Transverse colon (tissue), 4 donors: ENCODE measurements at regions not wholly inside any gene's neighbourhood (a gene's known extent, or its start where the extent isn't known, plus 50 kb on each side); places are given as distances from the start of the nearest gene placed in this dataset.
"Not testable (repeated sequence)": the region's sequence is repeated elsewhere in the genome, so short reads cannot be mapped to it uniquely, and the experiment has no call there.

Experiments used
- DNase-seq: peaks from one replicate; pipeline ENCODE4 v3.0.0-alpha.2; 2019
- H3K27ac ChIP-seq, 4 donors: fragments of 200-600 bp; sonication (generic); 2 replicates each; pipeline ENCODE4 v1.5.1; 2016 to 2018; ENCODE audit warnings: inconsistent platforms in 4 of 4
- H3K27me3 ChIP-seq: fragments of 200-600 bp; sonication (generic); 2 replicates; pipeline ENCODE4 v1.5.1; 2017; ENCODE audit warnings: inconsistent platforms
- H3K36me3 ChIP-seq, 4 donors: fragments of 200-600 bp; sonication (generic); 2 replicates each; pipeline ENCODE4 v1.5.1; 2017 to 2019; ENCODE audit warnings: inconsistent platforms in 4 of 4
- H3K4me1 ChIP-seq, 4 donors: fragments of 200-600 bp; sonication (generic); 2 replicates each; pipeline ENCODE4 v1.5.1; 2017 to 2020; ENCODE audit warnings: inconsistent platforms in 4 of 4
- H3K4me3 ChIP-seq, 4 donors: fragments of 200-600 bp; sonication (generic); 1 replicate in 1 of 4; 2 replicates in 3 of 4; pipeline versions ENCODE4 v1.5.1 to v1.6.1; 2017 to 2019; ENCODE audit warnings: inconsistent platforms in 4 of 4
- H3K9me3 ChIP-seq, 2 donors: fragments of 200-600 bp; sonication (generic); 2 replicates each; pipeline ENCODE4 v1.5.1; 2017 to 2019; ENCODE audit warnings: inconsistent platforms in 2 of 2
- EP300 ChIP-seq: sonication (generic); formaldehyde crosslinking; IDR thresholded peaks from one replicate; pipeline ENCODE4 v1.6.1; 2017; ENCODE audit warnings: antibody characterized with exemption, low read depth
- POLR2A ChIP-seq: fragments of 450-650 bp; IDR thresholded peaks from one replicate; pipeline ENCODE4 v1.6.1; 2016; ENCODE audit warnings: antibody characterized with exemption, mild to moderate bottlenecking, moderate library complexity
- POLR2AphosphoS5 ChIP-seq, 3 donors: sonication (generic); formaldehyde crosslinking; IDR thresholded peaks; one replicate each; pipeline ENCODE4 v1.6.1; 2016; ENCODE audit warnings: antibody characterized with exemption in 3 of 3
- WGBS, 2 donors: methylation state at CpG; one replicate each; pipeline ENCODE4 v1.1.5; 2018; ENCODE audit warnings: low coverage in 1 of 2; 5-methylcytosine and 5-hydroxymethylcytosine counted together
- in situ Hi-C, 4 donors: fragments of 200-750 bp; cut with MboI; loops; one replicate each; pipeline versions ENCODE4 v1.15.0 to v1.15.1; 2017; ENCODE audit warnings: low sequenced_read_pairs in 3 of 4, low pct_ligation_motif_present in 1 of 4, low pct_unique_long_range_greater_than_20kb in 1 of 4
- intact Hi-C: fragments of 100-400 bp; cut with DNase I; formaldehyde crosslinking; loops from one replicate; pipeline ENCODE4 v1.15.1; 2023; ENCODE audit warnings: low total_unique reads
- TF ChIP-seq, protein P1 (sequence below), 5 experiments: fragments of 200-600 bp in 3 of 5; fragments of 450-650 bp in 2 of 5; sonication (generic) in 3 of 5; IDR thresholded peaks; 1 replicate in 2 of 5; 2 replicates in 3 of 5; pipeline ENCODE4 v1.5.1; 2016 to 2017; ENCODE audit warnings: antibody characterized with exemption in 5 of 5, inconsistent platforms in 3 of 5, mild to moderate bottlenecking in 2 of 5, moderate library complexity in 1 of 5

DNA sequence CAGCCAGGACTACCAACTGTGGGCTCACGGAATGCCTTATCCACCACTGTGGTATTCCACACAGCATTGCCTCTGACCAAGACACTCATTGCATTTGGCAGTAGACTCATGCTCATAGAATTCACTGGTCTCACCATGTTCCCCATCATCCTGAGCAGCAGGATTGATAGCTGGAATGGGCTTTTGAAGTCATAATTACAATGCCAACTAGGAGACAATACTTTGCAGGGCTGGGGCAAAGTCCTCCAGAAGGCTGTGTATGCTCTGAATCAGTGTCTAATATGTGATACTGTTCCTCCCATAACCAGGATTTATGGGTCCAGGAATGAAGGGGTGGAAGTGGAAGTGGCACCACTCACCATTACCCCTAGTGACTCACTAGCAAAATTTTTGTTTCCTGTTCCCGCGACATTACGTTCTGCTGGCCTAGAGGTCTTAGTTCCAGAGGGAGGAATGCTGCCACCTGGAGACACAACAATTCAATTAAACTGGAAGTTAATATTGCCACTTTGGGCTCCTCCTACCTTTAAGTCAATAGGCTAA is 58.6 kb upstream of the CCDC80 start:
- intact Hi-C loops = no loop called here
- in situ Hi-C loops = no loop called here
- Histone ChIP-seq H3K4me1 (no peaks in the 10 kb centered on the region), H3K27ac (no peak overlapping the region), H3K27me3 (no peaks in the 10 kb centered on the region), H3K4me3 (no peak overlapping the region), H3K9me3 (no peaks in the 10 kb centered on the region), H3K36me3 (no peaks in the 10 kb centered on the region)
- TF ChIP-seq POLR2AphosphoS5 (IDR thresholded peaks at IDR 0.05) = no peak
- no peak for TF ChIP-seq POLR2A
- TF ChIP-seq EP300 = no peak
- TF ChIP-seq, protein P1, sequence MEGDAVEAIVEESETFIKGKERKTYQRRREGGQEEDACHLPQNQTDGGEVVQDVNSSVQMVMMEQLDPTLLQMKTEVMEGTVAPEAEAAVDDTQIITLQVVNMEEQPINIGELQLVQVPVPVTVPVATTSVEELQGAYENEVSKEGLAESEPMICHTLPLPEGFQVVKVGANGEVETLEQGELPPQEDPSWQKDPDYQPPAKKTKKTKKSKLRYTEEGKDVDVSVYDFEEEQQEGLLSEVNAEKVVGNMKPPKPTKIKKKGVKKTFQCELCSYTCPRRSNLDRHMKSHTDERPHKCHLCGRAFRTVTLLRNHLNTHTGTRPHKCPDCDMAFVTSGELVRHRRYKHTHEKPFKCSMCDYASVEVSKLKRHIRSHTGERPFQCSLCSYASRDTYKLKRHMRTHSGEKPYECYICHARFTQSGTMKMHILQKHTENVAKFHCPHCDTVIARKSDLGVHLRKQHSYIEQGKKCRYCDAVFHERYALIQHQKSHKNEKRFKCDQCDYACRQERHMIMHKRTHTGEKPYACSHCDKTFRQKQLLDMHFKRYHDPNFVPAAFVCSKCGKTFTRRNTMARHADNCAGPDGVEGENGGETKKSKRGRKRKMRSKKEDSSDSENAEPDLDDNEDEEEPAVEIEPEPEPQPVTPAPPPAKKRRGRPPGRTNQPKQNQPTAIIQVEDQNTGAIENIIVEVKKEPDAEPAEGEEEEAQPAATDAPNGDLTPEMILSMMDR (IDR thresholded peaks at IDR 0.05) = no peak
- 71% methylated on average over 4 of the region's 4 CpGs; no CpG with 5 or more reads in 1 of the 2 donors for WGBS, 2 donors
- no peak for DNase-seq

DNA sequence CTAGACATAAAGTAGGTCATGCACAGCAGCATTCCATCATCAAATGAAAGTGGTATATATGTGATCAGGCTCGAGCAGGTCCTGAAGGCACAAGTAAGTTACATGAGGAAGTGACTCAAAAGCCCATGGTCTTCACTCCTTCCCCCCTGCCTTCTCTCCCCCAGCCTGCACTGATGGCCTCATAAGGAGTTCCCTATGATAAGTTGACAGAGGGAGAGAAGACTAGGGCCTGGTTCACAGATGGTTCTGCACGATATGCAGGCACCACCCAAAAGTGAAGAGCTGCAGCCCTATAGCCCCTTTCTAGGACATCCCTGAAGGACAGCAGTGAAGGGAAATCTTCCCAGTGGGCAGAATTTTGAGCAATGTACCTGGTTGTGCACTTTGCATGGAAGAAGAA is 57.5 kb upstream of the CCDC80 start:
- DNase-seq, H3K27ac ChIP-seq, intact Hi-C loops, H3K9me3 ChIP-seq, H3K4me1 ChIP-seq, in situ Hi-C loops, H3K4me3 ChIP-seq, H3K36me3 ChIP-seq, H3K27me3 ChIP-seq: not testable (repeated sequence)
- WGBS, 2 donors = 86% methylated on average over 2 of the region's 2 CpGs; no CpG with 5 or more reads in 1 of the 2 donors

DNA sequence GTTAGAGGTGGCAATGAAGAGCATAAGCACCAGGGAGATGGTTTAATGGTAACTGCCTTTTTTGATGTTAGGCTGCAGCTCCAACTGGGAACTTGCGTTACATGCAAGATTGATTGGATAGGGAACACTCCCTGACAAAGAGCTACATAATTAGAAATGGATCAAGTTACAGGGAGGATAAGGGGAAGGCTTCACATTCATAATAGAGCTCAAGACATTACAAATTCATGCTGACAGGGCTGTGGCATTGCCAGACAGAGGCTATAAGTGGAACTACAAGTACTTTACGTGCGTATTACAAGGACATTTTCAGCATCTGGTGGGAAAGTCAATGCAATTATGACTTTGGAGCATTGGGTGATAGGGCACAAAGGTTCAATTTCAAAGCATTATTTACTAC is 55.3 kb upstream of the CCDC80 start:
- in situ Hi-C loops, H3K27ac ChIP-seq, DNase-seq, H3K36me3 ChIP-seq, H3K4me3 ChIP-seq, H3K27me3 ChIP-seq, H3K9me3 ChIP-seq, H3K4me1 ChIP-seq, intact Hi-C loops: not testable (repeated sequence)
- 89% methylated on average over 3 of the region's 3 CpGs; no CpG with 5 or more reads in 1 of the 2 donors for WGBS, 2 donors

DNA sequence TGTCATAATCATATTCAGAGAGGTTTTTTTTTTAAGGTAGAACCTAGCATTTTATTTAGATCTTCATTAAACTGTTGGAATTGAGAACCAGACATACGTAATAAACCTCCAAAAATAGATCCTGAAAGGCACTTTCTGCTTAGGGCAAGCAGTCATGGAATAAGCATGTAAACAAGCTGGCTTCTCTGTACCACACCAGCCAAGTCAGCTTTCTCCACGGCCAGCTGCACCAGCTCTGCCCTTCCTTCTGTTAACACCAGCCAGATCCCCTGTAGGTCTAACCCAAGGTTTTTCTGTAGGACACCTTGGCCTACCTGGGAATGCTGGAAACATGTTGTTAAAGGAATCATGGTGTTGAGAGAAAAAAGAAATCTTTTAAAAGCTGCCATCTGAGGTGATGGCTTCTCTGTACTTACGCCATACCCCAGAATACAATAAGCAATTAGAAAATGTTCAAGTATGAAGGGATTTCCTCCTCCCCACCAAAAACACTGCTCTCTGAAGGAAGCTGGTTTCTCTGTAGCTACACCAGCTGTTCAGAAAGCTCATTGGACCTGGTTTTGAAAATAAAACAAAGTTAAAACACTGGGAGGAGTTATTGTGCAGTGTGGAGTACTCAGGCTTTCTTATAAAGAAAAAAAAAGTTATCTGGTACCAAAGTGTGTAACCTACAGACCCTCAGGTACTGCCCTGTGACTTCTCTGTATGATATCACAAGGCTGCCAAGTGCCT is 54.6 kb upstream of the CCDC80 start:
- intact Hi-C loops, H3K27ac ChIP-seq, DNase-seq, H3K4me3 ChIP-seq, H3K4me1 ChIP-seq, H3K36me3 ChIP-seq, H3K9me3 ChIP-seq, H3K27me3 ChIP-seq, in situ Hi-C loops: not testable (repeated sequence)
- 73 to 80% methylated on average over 1 to 3 of the region's 3 CpGs for WGBS, 2 donors

DNA sequence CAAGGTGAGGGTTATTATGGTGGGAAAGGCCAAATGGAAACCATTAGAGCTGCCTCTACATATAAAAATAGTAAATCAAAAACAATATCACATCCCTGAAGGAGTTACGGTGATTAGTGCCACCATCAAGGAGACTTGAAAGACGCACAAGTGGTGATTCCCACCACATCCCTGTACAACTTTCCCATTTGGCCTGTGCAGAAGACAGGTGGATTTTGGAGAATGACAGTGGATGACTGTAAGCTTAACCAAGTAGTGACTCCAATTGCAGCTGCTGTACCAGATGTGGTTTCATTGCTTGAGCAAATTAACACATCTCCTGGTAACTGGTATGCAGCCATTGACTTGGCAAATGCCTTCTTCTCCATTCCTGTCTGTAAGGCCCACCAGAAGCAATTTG is 54.0 kb upstream of the CCDC80 start:
- H3K9me3 ChIP-seq, in situ Hi-C loops, H3K27me3 ChIP-seq, H3K4me3 ChIP-seq, H3K27ac ChIP-seq, H3K36me3 ChIP-seq, H3K4me1 ChIP-seq, DNase-seq, intact Hi-C loops: not testable (repeated sequence)
- WGBS, 2 donors = 93 to 100% methylated on average over 2 of the region's 2 CpGs

DNA sequence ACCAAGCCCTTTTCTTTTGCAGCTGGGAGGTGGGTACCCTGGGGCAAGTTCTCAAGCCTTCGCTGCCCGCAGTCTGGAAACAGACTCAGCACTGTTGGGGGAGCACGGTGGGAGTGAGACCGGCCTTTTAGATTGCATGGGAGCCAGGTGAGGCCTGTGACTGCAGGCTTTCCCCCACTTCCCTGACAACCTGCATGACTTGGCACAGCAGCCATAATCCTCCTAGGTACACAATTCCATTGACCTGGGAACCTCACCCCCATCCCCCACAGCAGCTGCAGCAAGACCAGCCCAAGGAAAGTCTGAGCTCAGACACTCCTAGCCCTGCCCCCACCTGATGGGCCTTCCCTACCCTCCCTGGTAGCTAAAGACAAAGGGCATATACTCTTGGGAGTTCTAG is 52.2 kb upstream of the CCDC80 start:
- intact Hi-C loops (no loop called here), in situ Hi-C loops (no loop called here)
- H3K4me3 ChIP-seq = no peak overlapping the region
- H3K4me1 ChIP-seq = peaks cover 0 to 3% (median 0%) of the 10 kb centered on the region in 4 donors
- no peak for TF ChIP-seq POLR2A
- H3K27ac ChIP-seq = no peak overlapping the region
- H3K36me3 ChIP-seq = no peaks in the 10 kb centered on the region
- 92% methylated on average over 4 of the region's 4 CpGs; no CpG with 5 or more reads in 1 of the 2 donors for WGBS, 2 donors
- no peak for DNase-seq
- no peaks in the 10 kb centered on the region for H3K9me3 ChIP-seq
- no peaks in the 10 kb centered on the region for H3K27me3 ChIP-seq
